Panc1 (cell line): ENCODE measurements at regions not wholly inside any gene's neighbourhood (a gene's known extent, or its start where the extent isn't known, plus 50 kb on each side); places are given as distances from the start of the nearest gene placed in this dataset.

ENCODE experiments used
- ATAC-seq: fragments of 200-7000 bp; cut with Tn5 transposase; 2 replicates; pipeline ENCODE4 v1.9.1; 2020; ENCODE audit warnings: mild to moderate bottlenecking, moderate library complexity
- BruUV-seq: library from RNA; stranded (reverse); fragments of 400-500 nt; replicated peaks from 2 replicates; lab custom pipeline; 2021; lab: Mats Ljungman, UMichigan
- CTCF ChIA-PET: fragments of 300-600 bp; sonication (Branson Sonifier 250); formaldehyde crosslinking; loops from one replicate; lab custom pipeline; 2022; ENCODE audit warnings: antibody characterized with exemption; lab: Charles Lee
- POLR2A ChIA-PET: fragments of 300-600 bp; sonication (Branson Sonifier 250); formaldehyde crosslinking; loops from one replicate; lab custom pipeline; 2022; ENCODE audit warnings: antibody characterized with exemption; lab: Charles Lee
- DNase-seq: peaks from one replicate; pipeline ENCODE4 v3.0.0-alpha.2; 2010; ENCODE audit warnings: low read depth, low spot score
- H3K27ac ChIP-seq: 2 replicates; pipeline ENCODE4 v1.5.1; 2011; ENCODE audit warnings: mild to moderate bottlenecking, low read length, inconsistent platforms
- H3K27me3 ChIP-seq: fragments of 200-500 bp; sonication (Bioruptor generic); 2 replicates; pipeline ENCODE4 v1.6.0; 2014; ENCODE audit warnings: low read length, inconsistent platforms; ENCODE audit not compliant: control insufficient read depth, insufficient read depth
- H3K36me3 ChIP-seq: fragments of 200-500 bp; sonication (Bioruptor generic); 2 replicates; pipeline ENCODE4 v1.5.1; 2014; ENCODE audit warnings: inconsistent platforms, mild to moderate bottlenecking, low read length, moderate library complexity; ENCODE audit not compliant: control insufficient read depth, insufficient read depth
- H3K4me1 ChIP-seq: 2 replicates; pipeline ENCODE4 v1.5.1; 2011; ENCODE audit warnings: inconsistent platforms, mild to moderate bottlenecking, low read length, moderate library complexity; ENCODE audit not compliant: control insufficient read depth, insufficient read depth
- H3K4me3 ChIP-seq, 2 experiments: 2 replicates each; pipeline ENCODE4 v1.5.1; 2011 to 2012; ENCODE audit warnings: low read depth in 2 of 2, low read length in 2 of 2, mild to moderate bottlenecking in 2 of 2, inconsistent platforms in 1 of 2, moderate library complexity in 1 of 2
- H3K9me3 ChIP-seq: fragments of 200-500 bp; sonication (Bioruptor generic); 2 replicates; pipeline ENCODE4 v1.5.1; 2014; ENCODE audit warnings: low read depth, mild to moderate bottlenecking, inconsistent platforms, low read length, moderate library complexity; ENCODE audit not compliant: control insufficient read depth, insufficient read depth
- POLR2AphosphoS5 ChIP-seq: IDR thresholded peaks from 2 replicates; pipeline ENCODE4 v1.6.1; 2012; ENCODE audit warnings: mild to moderate bottlenecking, low read depth, low read length, moderate library complexity
- SIN3A ChIP-seq: IDR thresholded peaks from 2 replicates; pipeline ENCODE4 v1.6.1; 2012; ENCODE audit warnings: low read depth, mild to moderate bottlenecking, low read length, moderate library complexity, borderline replicate concordance; ENCODE audit not compliant: insufficient read depth
- TCF7L2 ChIP-seq: IDR thresholded peaks from 2 replicates; pipeline ENCODE4 v1.6.1; 2011; ENCODE audit warnings: mild to moderate bottlenecking, low read depth, low read length, inconsistent platforms
- in situ Hi-C: cut with HindIII; loops from 2 replicates; pipeline ENCODE4 v1.10.0; 2016; ENCODE audit warnings: low sequenced_read_pairs, low pct_unique_long_range_greater_than_20kb
- intact Hi-C: fragments of 100-400 bp; cut with micrococcal nuclease; formaldehyde crosslinking; loops from one replicate; pipeline ENCODE4 v1.10.0; 2022; ENCODE audit not compliant: unreplicated experiment
- TF ChIP-seq, protein P1 (sequence below): fragments of 450-650 bp; IDR thresholded peaks from 2 replicates; pipeline ENCODE4 v1.5.1; 2017; ENCODE audit warnings: mild to moderate bottlenecking
- TF ChIP-seq, protein P2 (sequence below), 2 experiments: IDR thresholded peaks; 2 replicates each; pipeline ENCODE4 v1.6.1; 2011 to 2012; ENCODE audit warnings: low read depth in 2 of 2, control low read depth in 1 of 2, low read length in 1 of 2, mild to moderate bottlenecking in 1 of 2, moderate library complexity in 1 of 2; ENCODE audit not compliant: insufficient read depth in 1 of 2

DNA sequence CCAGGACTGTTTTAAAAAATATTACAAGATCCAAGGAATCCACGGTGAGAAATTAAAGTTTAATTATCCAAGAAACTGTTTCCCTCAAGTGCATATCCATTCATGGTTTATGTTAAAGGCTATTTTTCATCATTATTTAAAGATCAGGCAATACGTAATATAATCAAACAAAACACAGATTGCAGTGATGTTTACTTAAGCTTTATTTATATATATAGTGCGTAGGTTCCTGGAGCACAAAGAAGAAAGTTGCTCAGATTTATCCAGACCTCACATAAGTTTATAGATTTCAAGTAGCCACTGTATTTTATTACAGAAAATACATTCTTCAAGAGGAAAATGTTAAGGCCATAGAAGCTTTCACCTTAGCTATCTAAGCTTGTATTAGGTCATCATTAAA is 210.0 kb upstream of the KLF14 start:
- POLR2A ChIA-PET: interaction anchor here (1.8 kb wide), 1 partner anchor 32 kb away, joined by 7 read pairs; no protein-coding TSS in a partner anchor
- Histone ChIP-seq H3K27me3 (no peaks in the 10 kb centered on the region), H3K4me3 (peak overlapping the region; percentile 36 to 67; a peak in 2 of 4 replicates), H3K4me1 (peaks cover 66% of the 10 kb centered on the region), H3K27ac (peak overlapping the region; percentile 99), H3K36me3 (peaks cover 9% of the 10 kb centered on the region), H3K9me3 (no peaks in the 10 kb centered on the region)
- in situ Hi-C loops: no loop called here
- no TSS peak for BruUV-seq
- DNase-seq (no peak), ATAC-seq (no peak)
- intact Hi-C loops: loop anchor here (5.0 kb wide), 1 partner anchor 47 kb away; no protein-coding TSS in a partner anchor
- CTCF ChIA-PET: no interaction called here
- TF ChIP-seq TCF7L2: no peak
- TF ChIP-seq, protein P1, sequence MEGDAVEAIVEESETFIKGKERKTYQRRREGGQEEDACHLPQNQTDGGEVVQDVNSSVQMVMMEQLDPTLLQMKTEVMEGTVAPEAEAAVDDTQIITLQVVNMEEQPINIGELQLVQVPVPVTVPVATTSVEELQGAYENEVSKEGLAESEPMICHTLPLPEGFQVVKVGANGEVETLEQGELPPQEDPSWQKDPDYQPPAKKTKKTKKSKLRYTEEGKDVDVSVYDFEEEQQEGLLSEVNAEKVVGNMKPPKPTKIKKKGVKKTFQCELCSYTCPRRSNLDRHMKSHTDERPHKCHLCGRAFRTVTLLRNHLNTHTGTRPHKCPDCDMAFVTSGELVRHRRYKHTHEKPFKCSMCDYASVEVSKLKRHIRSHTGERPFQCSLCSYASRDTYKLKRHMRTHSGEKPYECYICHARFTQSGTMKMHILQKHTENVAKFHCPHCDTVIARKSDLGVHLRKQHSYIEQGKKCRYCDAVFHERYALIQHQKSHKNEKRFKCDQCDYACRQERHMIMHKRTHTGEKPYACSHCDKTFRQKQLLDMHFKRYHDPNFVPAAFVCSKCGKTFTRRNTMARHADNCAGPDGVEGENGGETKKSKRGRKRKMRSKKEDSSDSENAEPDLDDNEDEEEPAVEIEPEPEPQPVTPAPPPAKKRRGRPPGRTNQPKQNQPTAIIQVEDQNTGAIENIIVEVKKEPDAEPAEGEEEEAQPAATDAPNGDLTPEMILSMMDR: no peak
- no peak for TF ChIP-seq SIN3A
- TF ChIP-seq, protein P2, sequence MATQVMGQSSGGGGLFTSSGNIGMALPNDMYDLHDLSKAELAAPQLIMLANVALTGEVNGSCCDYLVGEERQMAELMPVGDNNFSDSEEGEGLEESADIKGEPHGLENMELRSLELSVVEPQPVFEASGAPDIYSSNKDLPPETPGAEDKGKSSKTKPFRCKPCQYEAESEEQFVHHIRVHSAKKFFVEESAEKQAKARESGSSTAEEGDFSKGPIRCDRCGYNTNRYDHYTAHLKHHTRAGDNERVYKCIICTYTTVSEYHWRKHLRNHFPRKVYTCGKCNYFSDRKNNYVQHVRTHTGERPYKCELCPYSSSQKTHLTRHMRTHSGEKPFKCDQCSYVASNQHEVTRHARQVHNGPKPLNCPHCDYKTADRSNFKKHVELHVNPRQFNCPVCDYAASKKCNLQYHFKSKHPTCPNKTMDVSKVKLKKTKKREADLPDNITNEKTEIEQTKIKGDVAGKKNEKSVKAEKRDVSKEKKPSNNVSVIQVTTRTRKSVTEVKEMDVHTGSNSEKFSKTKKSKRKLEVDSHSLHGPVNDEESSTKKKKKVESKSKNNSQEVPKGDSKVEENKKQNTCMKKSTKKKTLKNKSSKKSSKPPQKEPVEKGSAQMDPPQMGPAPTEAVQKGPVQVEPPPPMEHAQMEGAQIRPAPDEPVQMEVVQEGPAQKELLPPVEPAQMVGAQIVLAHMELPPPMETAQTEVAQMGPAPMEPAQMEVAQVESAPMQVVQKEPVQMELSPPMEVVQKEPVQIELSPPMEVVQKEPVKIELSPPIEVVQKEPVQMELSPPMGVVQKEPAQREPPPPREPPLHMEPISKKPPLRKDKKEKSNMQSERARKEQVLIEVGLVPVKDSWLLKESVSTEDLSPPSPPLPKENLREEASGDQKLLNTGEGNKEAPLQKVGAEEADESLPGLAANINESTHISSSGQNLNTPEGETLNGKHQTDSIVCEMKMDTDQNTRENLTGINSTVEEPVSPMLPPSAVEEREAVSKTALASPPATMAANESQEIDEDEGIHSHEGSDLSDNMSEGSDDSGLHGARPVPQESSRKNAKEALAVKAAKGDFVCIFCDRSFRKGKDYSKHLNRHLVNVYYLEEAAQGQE (IDR thresholded peaks at IDR 0.05; ENCODE audit: insufficient read depth in 1 of 2, low read depth in 2 of 2, low read length in 1 of 2): no peak
- no peak for TF ChIP-seq POLR2AphosphoS5

DNA sequence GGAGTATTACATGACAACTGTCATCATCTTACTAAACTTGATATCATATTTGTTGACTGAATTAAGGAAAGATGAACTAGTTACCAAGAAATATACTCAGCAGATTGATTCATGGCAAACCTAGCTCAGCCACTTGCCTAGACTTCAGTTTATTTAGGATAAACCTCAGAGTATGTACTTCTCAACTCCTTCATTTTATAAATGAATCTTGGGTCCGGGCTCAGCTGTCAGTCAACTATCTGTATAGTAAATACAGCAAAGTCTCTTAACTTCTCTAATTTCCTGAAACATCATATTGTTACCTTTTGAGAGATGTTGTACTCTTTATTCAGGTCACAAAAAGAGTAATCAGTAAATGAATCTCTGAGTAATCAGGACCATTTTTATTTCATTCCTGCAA is 211.0 kb upstream of the KLF14 start:
- POLR2A ChIA-PET: interaction anchor here (0.6 to 1.8 kb wide), 3 partner anchors 15 to 33 kb away, joined by 3 to 7 read pairs (median 3); no protein-coding TSS in a partner anchor
- TF ChIP-seq, protein P2 (IDR thresholded peaks at IDR 0.05; ENCODE audit: insufficient read depth in 1 of 2, low read depth in 2 of 2, low read length in 1 of 2): no peak
- TF ChIP-seq, protein P1: no peak
- TF ChIP-seq SIN3A (no peak), POLR2AphosphoS5 (no peak), TCF7L2 (no peak)
- in situ Hi-C loops: no loop called here
- CTCF ChIA-PET: no interaction called here
- Histone ChIP-seq H3K9me3 (no peaks in the 10 kb centered on the region), H3K4me3 (peak overlapping the region in 1 of 2 experiments; percentile 25; a peak in 1 of 4 replicates), H3K27ac (peak overlapping the region; percentile 99), H3K36me3 (peaks cover 9% of the 10 kb centered on the region), H3K27me3 (no peaks in the 10 kb centered on the region), H3K4me1 (peaks cover 66% of the 10 kb centered on the region)
- BruUV-seq: no TSS peak
- DNase-seq: no peak
- intact Hi-C loops: loop anchor here (5.0 kb wide), 1 partner anchor 48 kb away; no protein-coding TSS in a partner anchor
- ATAC-seq: no peak
